ENCODE measurements at regions not wholly inside any gene's neighbourhood (a gene's known extent, or its start where the extent isn't known, plus 50 kb on each side); places are given as distances from the start of the nearest gene placed in this dataset.

GRCh38 chr9:75372499-75373268 lies 284.4 kb downstream of the OSTF1 start:
- TF ChIP-seq TSHZ2 (CRISPR knock-in tag; IDR thresholded peaks at IDR 0.05) (no peak), ZNF8 (CRISPR knock-in tag; IDR thresholded peaks at IDR 0.05) (no peak), CSDC2 (CRISPR knock-in tag; IDR thresholded peaks at IDR 0.05) (no peak), CSRNP3 (CRISPR knock-in tag; IDR thresholded peaks at IDR 0.05) (no peak), ARNTL (CRISPR knock-in tag; IDR thresholded peaks at IDR 0.05; ENCODE audit: borderline replicate concordance, low read depth) (no peak), ZFP3 (CRISPR knock-in tag; IDR thresholded peaks at IDR 0.05) (no peak), TOX (CRISPR knock-in tag; IDR thresholded peaks at IDR 0.05; ENCODE audit: borderline replicate concordance) (no peak), ZNF565 (CRISPR knock-in tag; conservative IDR thresholded peaks at IDR 0.05; ENCODE audit: low read depth) (no peak), TCF4 (CRISPR knock-in tag; IDR thresholded peaks at IDR 0.05; ENCODE audit: borderline replicate concordance) (no peak), BACH2 (CRISPR knock-in tag; IDR thresholded peaks at IDR 0.05; ENCODE audit: borderline replicate concordance) (no peak), PPARA (CRISPR knock-in tag; IDR thresholded peaks at IDR 0.05; ENCODE audit: borderline replicate concordance) (no peak), OSR1 (CRISPR knock-in tag; IDR thresholded peaks at IDR 0.05) (no peak), RARB (CRISPR knock-in tag; IDR thresholded peaks at IDR 0.05) (no peak), ISL1 (CRISPR knock-in tag; IDR thresholded peaks at IDR 0.05) (no peak), CREB5 (CRISPR knock-in tag; IDR thresholded peaks at IDR 0.05; ENCODE audit: low read depth) (no peak), ZNF70 (CRISPR knock-in tag; IDR thresholded peaks at IDR 0.05) (no peak), POU6F1 (CRISPR knock-in tag; IDR thresholded peaks at IDR 0.05; ENCODE audit: borderline replicate concordance, low read depth) (no peak), GLIS3 (CRISPR knock-in tag; IDR thresholded peaks at IDR 0.05) (no peak), ZC3H10 (CRISPR knock-in tag; IDR thresholded peaks at IDR 0.05) (no peak)
- TF ChIP-seq, protein P1, sequence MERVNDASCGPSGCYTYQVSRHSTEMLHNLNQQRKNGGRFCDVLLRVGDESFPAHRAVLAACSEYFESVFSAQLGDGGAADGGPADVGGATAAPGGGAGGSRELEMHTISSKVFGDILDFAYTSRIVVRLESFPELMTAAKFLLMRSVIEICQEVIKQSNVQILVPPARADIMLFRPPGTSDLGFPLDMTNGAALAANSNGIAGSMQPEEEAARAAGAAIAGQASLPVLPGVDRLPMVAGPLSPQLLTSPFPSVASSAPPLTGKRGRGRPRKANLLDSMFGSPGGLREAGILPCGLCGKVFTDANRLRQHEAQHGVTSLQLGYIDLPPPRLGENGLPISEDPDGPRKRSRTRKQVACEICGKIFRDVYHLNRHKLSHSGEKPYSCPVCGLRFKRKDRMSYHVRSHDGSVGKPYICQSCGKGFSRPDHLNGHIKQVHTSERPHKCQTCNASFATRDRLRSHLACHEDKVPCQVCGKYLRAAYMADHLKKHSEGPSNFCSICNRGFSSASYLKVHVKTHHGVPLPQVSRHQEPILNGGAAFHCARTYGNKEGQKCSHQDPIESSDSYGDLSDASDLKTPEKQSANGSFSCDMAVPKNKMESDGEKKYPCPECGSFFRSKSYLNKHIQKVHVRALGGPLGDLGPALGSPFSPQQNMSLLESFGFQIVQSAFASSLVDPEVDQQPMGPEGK (CRISPR knock-in tag; IDR thresholded peaks at IDR 0.05; ENCODE audit: borderline replicate concordance) = no peak

DNA sequence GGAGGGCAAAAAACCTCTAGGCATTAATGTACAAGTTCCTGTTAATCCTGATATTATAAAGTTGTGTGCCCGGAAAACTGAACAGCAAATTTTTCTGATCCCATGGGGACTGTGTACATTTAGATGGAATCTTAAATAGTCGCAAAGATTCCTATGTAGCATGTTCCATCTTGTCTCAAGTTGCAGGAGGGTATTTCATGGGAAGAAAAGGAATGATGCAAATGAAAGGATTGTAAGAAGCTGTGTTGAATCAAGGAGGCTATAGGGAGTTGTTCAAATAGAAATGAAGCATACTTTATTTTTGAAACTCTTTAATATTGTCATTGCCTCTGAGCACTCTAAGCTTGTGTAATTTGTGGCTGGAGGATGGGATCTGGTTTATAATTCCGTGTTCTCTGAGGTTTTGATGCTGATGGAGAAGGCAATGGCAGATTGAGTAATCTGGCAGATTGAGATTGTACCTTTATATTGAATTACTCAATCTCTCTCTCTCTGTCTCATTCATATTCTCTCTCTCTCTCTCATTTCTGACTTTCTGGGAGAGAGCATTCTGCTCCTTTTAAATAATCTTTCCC lies 288.5 kb downstream of the OSTF1 start:
- TF ChIP-seq ARNTL (CRISPR knock-in tag; IDR thresholded peaks at IDR 0.05; ENCODE audit: borderline replicate concordance, low read depth) = no peak
- TF ChIP-seq CSDC2 (CRISPR knock-in tag; IDR thresholded peaks at IDR 0.05) = no peak
- no peak for TF ChIP-seq OSR1 (CRISPR knock-in tag; IDR thresholded peaks at IDR 0.05)
- no peak for ATAC-seq

More at GRCh38 chr9:75372499-75373268, 284.4 kb downstream of the OSTF1 start:
- no peak for ATAC-seq

DNA sequence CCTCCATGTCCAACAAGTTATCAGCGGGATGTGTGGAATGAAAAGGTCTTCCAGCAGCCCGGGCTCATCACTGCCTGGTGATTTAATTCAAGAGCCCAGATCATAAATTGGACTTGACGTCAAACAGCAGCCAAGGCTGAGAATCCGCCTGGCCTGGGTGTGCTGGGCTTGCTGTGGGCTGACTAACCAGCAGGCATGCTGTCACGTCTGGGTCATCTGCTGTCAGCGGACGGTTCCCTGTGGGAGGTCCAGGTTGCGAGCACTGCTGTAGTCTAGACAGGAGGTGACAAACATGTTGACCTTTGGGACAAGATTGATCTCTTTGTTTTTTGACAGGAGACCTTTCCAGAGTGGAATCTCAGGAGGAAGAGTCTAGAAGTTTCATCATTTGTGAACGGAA lies 289.7 kb downstream of the OSTF1 start:
- ATAC-seq = no peak
- no peak for TF ChIP-seq POU6F1 (CRISPR knock-in tag; IDR thresholded peaks at IDR 0.05; ENCODE audit: borderline replicate concordance, low read depth)
- TF ChIP-seq TSHZ2 (CRISPR knock-in tag; IDR thresholded peaks at IDR 0.05) = no peak
- no peak for TF ChIP-seq CREB5 (CRISPR knock-in tag; IDR thresholded peaks at IDR 0.05; ENCODE audit: low read depth)
- no peak for TF ChIP-seq BACH2 (CRISPR knock-in tag; IDR thresholded peaks at IDR 0.05; ENCODE audit: borderline replicate concordance)
- TF ChIP-seq SNAI2 (CRISPR knock-in tag; IDR thresholded peaks at IDR 0.05) = no peak
- TF ChIP-seq GLIS3 (CRISPR knock-in tag; IDR thresholded peaks at IDR 0.05) = no peak
- TF ChIP-seq OSR1 (CRISPR knock-in tag; IDR thresholded peaks at IDR 0.05) = no peak

Data from SK-N-SH treated with all-trans-retinoic acid at 6 μM for 48 hours (cell line).